ENCODE measurements at regions not wholly inside any gene's neighbourhood (a gene's known extent, or its start where the extent isn't known, plus 50 kb on each side); places are given as distances from the start of the nearest gene placed in this dataset.

GRCh38 chr18:4638680-4639079 lies 183.6 kb upstream of the DLGAP1 start:
- TF ChIP-seq, protein P1, sequence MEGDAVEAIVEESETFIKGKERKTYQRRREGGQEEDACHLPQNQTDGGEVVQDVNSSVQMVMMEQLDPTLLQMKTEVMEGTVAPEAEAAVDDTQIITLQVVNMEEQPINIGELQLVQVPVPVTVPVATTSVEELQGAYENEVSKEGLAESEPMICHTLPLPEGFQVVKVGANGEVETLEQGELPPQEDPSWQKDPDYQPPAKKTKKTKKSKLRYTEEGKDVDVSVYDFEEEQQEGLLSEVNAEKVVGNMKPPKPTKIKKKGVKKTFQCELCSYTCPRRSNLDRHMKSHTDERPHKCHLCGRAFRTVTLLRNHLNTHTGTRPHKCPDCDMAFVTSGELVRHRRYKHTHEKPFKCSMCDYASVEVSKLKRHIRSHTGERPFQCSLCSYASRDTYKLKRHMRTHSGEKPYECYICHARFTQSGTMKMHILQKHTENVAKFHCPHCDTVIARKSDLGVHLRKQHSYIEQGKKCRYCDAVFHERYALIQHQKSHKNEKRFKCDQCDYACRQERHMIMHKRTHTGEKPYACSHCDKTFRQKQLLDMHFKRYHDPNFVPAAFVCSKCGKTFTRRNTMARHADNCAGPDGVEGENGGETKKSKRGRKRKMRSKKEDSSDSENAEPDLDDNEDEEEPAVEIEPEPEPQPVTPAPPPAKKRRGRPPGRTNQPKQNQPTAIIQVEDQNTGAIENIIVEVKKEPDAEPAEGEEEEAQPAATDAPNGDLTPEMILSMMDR (IDR thresholded peaks at IDR 0.05), result no peak
- TF ChIP-seq EZH2 (IDR thresholded peaks at IDR 0.05; ENCODE audit: borderline replicate concordance, insufficient read depth, low read depth, low read length, poor library complexity, severe bottlenecking), result no peak

All from B cell (primary cell).